Esophagus muscularis mucosa (tissue), 4 donors: ENCODE measurements at regions not wholly inside any gene's neighbourhood (a gene's known extent, or its start where the extent isn't known, plus 50 kb on each side); places are given as distances from the start of the nearest gene placed in this dataset.

Experiments
- CTCF ChIP-seq, 3 experiments: fragments of 200-600 bp in 2 of 3; fragments of 450-650 bp in 1 of 3; sonication (generic) in 2 of 3; IDR thresholded peaks; one replicate each; pipeline ENCODE4 v1.5.1; 2017 to 2019; ENCODE audit warnings: antibody characterized with exemption in 3 of 3, mild to moderate bottlenecking in 2 of 3, moderate library complexity in 1 of 3
- EP300 ChIP-seq: sonication (generic); formaldehyde crosslinking; IDR thresholded peaks from one replicate; pipeline ENCODE4 v1.6.1; 2017; ENCODE audit warnings: antibody characterized with exemption
- POLR2A ChIP-seq: fragments of 450-650 bp; IDR thresholded peaks from one replicate; pipeline ENCODE4 v1.6.1; 2017; ENCODE audit warnings: antibody characterized with exemption, moderate library complexity, mild to moderate bottlenecking, low read depth

DNA sequence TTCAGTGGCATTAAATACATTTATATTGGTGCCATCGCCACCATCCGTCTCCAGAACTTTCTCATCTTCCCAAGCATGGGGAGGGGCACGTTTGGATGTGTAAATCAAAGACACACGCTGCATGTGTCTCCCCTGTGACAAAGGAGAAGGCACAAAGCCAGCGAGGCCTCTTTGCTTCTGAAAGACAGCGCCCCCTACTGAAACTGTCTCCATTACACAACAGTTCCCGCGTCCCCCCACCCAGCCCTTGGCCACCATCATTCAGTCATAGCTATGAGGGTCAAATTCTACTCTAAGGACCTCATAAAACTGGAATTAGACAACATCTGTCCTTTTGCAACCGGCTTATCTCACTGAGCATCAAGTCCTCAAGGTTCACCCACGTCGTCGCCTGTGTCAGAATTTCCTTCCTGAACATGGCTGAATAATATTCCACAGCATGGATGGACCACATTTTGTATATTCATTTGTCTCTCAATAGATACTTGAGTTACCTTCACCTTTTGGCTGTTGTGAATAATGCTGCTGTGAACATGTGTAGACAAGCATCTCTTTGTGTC is 64.8 kb downstream of the IGF2 start:
- TF ChIP-seq CTCF (IDR thresholded peaks at IDR 0.05) (no peak), POLR2A (no peak), EP300 (no peak)
